MCF 10A (cell line): ENCODE measurements at regions not wholly inside any gene's neighbourhood (a gene's known extent, or its start where the extent isn't known, plus 50 kb on each side); places are given as distances from the start of the nearest gene placed in this dataset.
"Not testable (repeated sequence)": the region's sequence is repeated elsewhere in the genome, so short reads cannot be mapped to it uniquely, and the experiment has no call there.

Experiments used
- BruUV-seq: library from RNA; stranded (reverse); fragments of 400-500 nt; replicated peaks from 2 replicates; lab custom pipeline; 2021; lab: Mats Ljungman, UMichigan
- CTCF ChIA-PET: fragments of 300-600 bp; sonication (Branson Sonifier 250); formaldehyde crosslinking; extraction: SDS; loops from one replicate; lab custom pipeline; 2021; ENCODE audit warnings: antibody characterized with exemption, inconsistent platforms; lab: Yijun Ruan, JAX
- POLR2A ChIA-PET: fragments of 300-600, 350-650 bp; sonication (Branson Sonifier 250); formaldehyde crosslinking; extraction: SDS; loops from one replicate; lab custom pipeline; 2020; ENCODE audit warnings: antibody characterized with exemption, inconsistent platforms; lab: Yijun Ruan, JAX
- DNase-seq: peaks from one replicate; pipeline ENCODE4 v3.0.0-alpha.2; 2018; ENCODE audit not compliant: unreplicated experiment
- H3K27ac Mint-ChIP-seq: one replicate; pipeline ENCODE4 v1.8.0; 2022; ENCODE audit warnings: mild to moderate bottlenecking, low read depth, mixed read lengths; ENCODE audit not compliant: unreplicated experiment
- H3K27me3 Mint-ChIP-seq: one replicate; pipeline ENCODE4 v1.8.0; 2022; ENCODE audit warnings: mixed read lengths; ENCODE audit not compliant: insufficient read depth, unreplicated experiment
- H3K36me3 Mint-ChIP-seq: one replicate; pipeline ENCODE4 v1.8.0; 2022; ENCODE audit warnings: mild to moderate bottlenecking, moderate library complexity, mixed read lengths; ENCODE audit not compliant: insufficient read depth, unreplicated experiment
- H3K4me1 Mint-ChIP-seq: one replicate; pipeline ENCODE4 v1.8.0; 2022; ENCODE audit warnings: mixed read lengths; ENCODE audit not compliant: insufficient read depth, unreplicated experiment
- H3K4me3 Mint-ChIP-seq: one replicate; pipeline ENCODE4 v1.8.0; 2022; ENCODE audit warnings: mild to moderate bottlenecking, moderate library complexity, mixed read lengths; ENCODE audit not compliant: unreplicated experiment
- H3K9me3 Mint-ChIP-seq: one replicate; pipeline ENCODE4 v1.8.0; 2022; ENCODE audit warnings: mixed read lengths; ENCODE audit not compliant: unreplicated experiment
- intact Hi-C: fragments of 100-400 bp; cut with micrococcal nuclease; formaldehyde crosslinking; loops from 2 replicates; pipeline ENCODE4 v1.14.1; 2022
- TF ChIP-seq, protein P1 (sequence below): fragments of 200-600 bp; IDR thresholded peaks from one replicate; pipeline ENCODE4 v1.8.0; 2022; ENCODE audit warnings: antibody characterized with exemption, mild to moderate bottlenecking; ENCODE audit not compliant: unreplicated experiment

- no peak overlapping the region for H3K27ac Mint-ChIP-seq
- POLR2A ChIA-PET = no interaction called here
- BruUV-seq = no TSS peak
- H3K4me1 Mint-ChIP-seq = no peaks in the 10 kb centered on the region
- no peak for DNase-seq
- CTCF ChIA-PET = no interaction called here
- intact Hi-C loops = no loop called here
- H3K36me3 Mint-ChIP-seq = no peaks in the 10 kb centered on the region
- no peak overlapping the region for H3K4me3 Mint-ChIP-seq
- TF ChIP-seq, protein P1, sequence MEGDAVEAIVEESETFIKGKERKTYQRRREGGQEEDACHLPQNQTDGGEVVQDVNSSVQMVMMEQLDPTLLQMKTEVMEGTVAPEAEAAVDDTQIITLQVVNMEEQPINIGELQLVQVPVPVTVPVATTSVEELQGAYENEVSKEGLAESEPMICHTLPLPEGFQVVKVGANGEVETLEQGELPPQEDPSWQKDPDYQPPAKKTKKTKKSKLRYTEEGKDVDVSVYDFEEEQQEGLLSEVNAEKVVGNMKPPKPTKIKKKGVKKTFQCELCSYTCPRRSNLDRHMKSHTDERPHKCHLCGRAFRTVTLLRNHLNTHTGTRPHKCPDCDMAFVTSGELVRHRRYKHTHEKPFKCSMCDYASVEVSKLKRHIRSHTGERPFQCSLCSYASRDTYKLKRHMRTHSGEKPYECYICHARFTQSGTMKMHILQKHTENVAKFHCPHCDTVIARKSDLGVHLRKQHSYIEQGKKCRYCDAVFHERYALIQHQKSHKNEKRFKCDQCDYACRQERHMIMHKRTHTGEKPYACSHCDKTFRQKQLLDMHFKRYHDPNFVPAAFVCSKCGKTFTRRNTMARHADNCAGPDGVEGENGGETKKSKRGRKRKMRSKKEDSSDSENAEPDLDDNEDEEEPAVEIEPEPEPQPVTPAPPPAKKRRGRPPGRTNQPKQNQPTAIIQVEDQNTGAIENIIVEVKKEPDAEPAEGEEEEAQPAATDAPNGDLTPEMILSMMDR = no peak
- peaks cover 3% of the 10 kb centered on the region for H3K9me3 Mint-ChIP-seq
- H3K27me3 Mint-ChIP-seq = no peaks in the 10 kb centered on the region
Measured at GRCh38 chr15:81825136-81825535, 220.7 kb downstream of the MEX3B start.

- H3K4me1 Mint-ChIP-seq, DNase-seq, H3K27ac Mint-ChIP-seq, H3K36me3 Mint-ChIP-seq, H3K27me3 Mint-ChIP-seq, CTCF ChIA-PET, H3K9me3 Mint-ChIP-seq, POLR2A ChIA-PET, BruUV-seq, intact Hi-C loops, H3K4me3 Mint-ChIP-seq: not testable (repeated sequence)
Measured at GRCh38 chr15:81822587-81822986, 223.2 kb downstream of the MEX3B start.

GRCh38 chr15:81819924-81820635, 225.7 kb downstream of the MEX3B start:
- Mint-ChIP-seq H3K36me3 (no peaks in the 10 kb centered on the region), H3K4me3 (no peak overlapping the region), H3K4me1 (no peaks in the 10 kb centered on the region), H3K27me3 (no peaks in the 10 kb centered on the region), H3K9me3 (no peaks in the 10 kb centered on the region), H3K27ac (no peak overlapping the region)
- peak; percentile 3 for DNase-seq
- no TSS peak for BruUV-seq
- intact Hi-C loops = loop anchor here (10.0 kb wide), 1 partner anchor 285 kb away; no protein-coding TSS in a partner anchor
- ChIA-PET POLR2A (no interaction called here), CTCF (interaction anchor here (0.6 to 0.9 kb wide), 6 partner anchors 9 to 340 kb away, joined by 3 to 5 read pairs (median 3); no protein-coding TSS in a partner anchor)
- TF ChIP-seq, protein P1 = no peak

DNA sequence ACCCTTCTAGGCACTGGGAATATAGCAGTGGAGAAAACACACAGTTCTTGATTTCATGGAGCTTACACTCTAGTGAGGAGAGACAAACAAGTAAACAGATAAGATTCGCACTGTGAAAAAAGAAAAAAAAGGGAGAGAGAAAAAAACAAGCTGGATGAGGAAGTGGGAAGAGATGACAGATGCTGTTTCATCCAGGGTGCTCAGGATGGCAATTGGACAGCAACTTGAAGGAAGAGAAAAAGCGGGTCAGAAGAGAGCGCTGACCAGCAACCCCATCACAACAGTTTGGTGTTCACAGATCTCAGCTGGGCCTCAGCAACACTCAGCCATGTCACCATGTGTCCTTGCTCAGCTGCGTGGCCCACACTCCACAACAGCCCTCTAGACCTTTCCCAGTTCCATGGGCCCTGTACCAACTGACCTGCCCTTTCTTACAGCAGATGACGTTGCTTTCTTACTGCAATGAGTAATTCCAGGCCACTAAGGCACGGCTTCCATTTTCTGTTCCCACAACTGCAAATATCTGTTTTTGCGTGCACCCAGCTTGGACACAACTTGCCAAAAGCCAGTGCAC, 230.8 kb downstream of the MEX3B start:
- no TSS peak for BruUV-seq
- Mint-ChIP-seq H3K27me3 (no peaks in the 10 kb centered on the region), H3K4me1 (no peaks in the 10 kb centered on the region), H3K9me3 (no peaks in the 10 kb centered on the region), H3K27ac (no peak overlapping the region), H3K4me3 (no peak overlapping the region), H3K36me3 (no peaks in the 10 kb centered on the region)
- ChIA-PET POLR2A (no interaction called here), CTCF (interaction anchor here (0.6 kb wide), 1 partner anchor 315 kb away, joined by 3 read pairs; no protein-coding TSS in a partner anchor)
- no peak for DNase-seq
- TF ChIP-seq, protein P1 = no peak
- intact Hi-C loops = loop anchor here (10.0 kb wide), 1 partner anchor 290 kb away; no protein-coding TSS in a partner anchor
